ENCODE measurements at regions not wholly inside any gene's neighbourhood (a gene's known extent, or its start where the extent isn't known, plus 50 kb on each side); places are given as distances from the start of the nearest gene placed in this dataset.
A peak's percentile ranks its signal among the peaks of the same experiment; 100 is the strongest.

DNA sequence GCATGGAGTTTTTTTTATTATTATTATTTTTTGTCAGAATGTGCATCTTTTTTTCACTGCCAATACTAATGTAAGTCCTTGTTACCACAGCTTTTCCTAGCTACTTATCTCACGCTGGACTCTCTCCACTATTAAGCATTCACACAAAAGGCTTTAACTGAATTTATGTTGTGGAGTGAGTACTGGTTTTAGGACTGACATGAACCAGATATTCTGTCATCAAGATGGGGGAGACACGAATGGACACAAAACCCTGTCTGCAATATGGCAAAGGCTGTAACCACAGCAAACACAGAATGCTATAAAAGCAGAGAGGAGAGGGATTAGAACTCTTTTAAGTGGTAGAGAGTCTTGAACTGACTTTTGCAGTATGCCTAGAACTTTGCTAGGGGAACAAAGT lies 592.2 kb upstream of the TBL1XR1 start:
- no peaks in the 10 kb centered on the region for H3K9me3 ChIP-seq (ENCODE audit: insufficient read depth, low read depth, low read length)
- peak overlapping the region; percentile 1; the same call in 1 of the 2 replicates for H2AFZ ChIP-seq (ENCODE audit: low read length)
- TF ChIP-seq, protein P1, sequence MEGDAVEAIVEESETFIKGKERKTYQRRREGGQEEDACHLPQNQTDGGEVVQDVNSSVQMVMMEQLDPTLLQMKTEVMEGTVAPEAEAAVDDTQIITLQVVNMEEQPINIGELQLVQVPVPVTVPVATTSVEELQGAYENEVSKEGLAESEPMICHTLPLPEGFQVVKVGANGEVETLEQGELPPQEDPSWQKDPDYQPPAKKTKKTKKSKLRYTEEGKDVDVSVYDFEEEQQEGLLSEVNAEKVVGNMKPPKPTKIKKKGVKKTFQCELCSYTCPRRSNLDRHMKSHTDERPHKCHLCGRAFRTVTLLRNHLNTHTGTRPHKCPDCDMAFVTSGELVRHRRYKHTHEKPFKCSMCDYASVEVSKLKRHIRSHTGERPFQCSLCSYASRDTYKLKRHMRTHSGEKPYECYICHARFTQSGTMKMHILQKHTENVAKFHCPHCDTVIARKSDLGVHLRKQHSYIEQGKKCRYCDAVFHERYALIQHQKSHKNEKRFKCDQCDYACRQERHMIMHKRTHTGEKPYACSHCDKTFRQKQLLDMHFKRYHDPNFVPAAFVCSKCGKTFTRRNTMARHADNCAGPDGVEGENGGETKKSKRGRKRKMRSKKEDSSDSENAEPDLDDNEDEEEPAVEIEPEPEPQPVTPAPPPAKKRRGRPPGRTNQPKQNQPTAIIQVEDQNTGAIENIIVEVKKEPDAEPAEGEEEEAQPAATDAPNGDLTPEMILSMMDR (conservative IDR thresholded peaks at IDR 0.05; ENCODE audit: low read length), result no peak
- TF ChIP-seq EZH2phosphoT487 (IDR thresholded peaks at IDR 0.05; ENCODE audit: borderline replicate concordance), result no peak
- H3K4me3 ChIP-seq (ENCODE audit: low read length, poor library complexity, severe bottlenecking), result no peak overlapping the region
- no peaks in the 10 kb centered on the region for H3K27me3 ChIP-seq (ENCODE audit: insufficient read depth, low read length, poor library complexity, severe bottlenecking)
- no peaks in the 10 kb centered on the region for H3F3A ChIP-seq (ENCODE audit: low read depth)
- no peaks in the 10 kb centered on the region for H3K9me2 ChIP-seq (replicated peaks; ENCODE audit: low read depth, low read length)
- H3K4me1 ChIP-seq (ENCODE audit: insufficient read depth, low read length, poor library complexity, severe bottlenecking), result peaks cover 31% of the 10 kb centered on the region
- H3K79me2 ChIP-seq (ENCODE audit: insufficient read depth, low read length), result no peaks in the 10 kb centered on the region
- peak overlapping the region; percentile 1 for H3K4me2 ChIP-seq (ENCODE audit: low read depth, low read length, poor library complexity, severe bottlenecking)
- H3K36me3 ChIP-seq (ENCODE audit: insufficient read depth, low read length), result no peaks in the 10 kb centered on the region
- H4K20me1 ChIP-seq (ENCODE audit: insufficient read depth, low read length, poor library complexity, severe bottlenecking), result no peaks in the 10 kb centered on the region
- H3K9ac ChIP-seq (ENCODE audit: low read depth, low read length, poor library complexity, severe bottlenecking), result no peak overlapping the region

DNA sequence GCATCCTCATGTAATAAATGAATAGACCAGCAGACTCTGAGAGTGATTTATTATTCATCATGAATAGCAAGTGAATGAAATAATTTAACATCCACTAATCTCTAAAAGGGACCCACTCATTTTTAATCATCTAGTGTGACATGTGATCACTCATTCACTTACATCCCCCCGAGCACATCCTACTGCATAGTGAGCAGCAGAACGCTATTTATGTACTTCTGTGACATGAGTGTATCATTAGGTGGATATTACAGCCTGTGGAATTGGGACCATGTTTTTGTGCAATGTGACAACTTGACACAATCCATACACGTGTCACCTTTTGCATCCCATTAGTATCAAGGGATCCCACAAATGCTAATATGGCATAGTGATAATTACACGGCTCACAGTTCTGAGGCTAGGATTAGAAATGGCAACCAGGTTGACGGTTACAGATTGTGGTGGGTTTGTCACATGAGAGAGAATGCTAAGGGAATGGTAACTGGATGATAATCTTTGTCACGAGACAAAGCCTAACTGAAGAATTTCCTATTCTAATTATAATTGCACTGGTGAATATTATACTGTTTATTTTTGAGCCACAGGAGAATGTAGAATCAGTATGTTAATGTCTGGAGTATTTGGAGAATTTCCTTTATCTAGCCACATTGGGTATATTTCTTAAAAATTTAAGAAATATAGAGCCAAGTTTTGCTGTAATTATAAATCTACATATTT lies 595.2 kb upstream of the TBL1XR1 start:
- Histone ChIP-seq H3K4me2 (ENCODE audit: low read depth, low read length, poor library complexity, severe bottlenecking) (no peak overlapping the region), H3F3A (ENCODE audit: low read depth) (no peaks in the 10 kb centered on the region), H3K36me3 (ENCODE audit: insufficient read depth, low read length) (no peaks in the 10 kb centered on the region), H3K9me2 (replicated peaks; ENCODE audit: low read depth, low read length) (no peaks in the 10 kb centered on the region), H3K9me3 (ENCODE audit: insufficient read depth, low read depth, low read length) (no peaks in the 10 kb centered on the region), H4K20me1 (ENCODE audit: insufficient read depth, low read length, poor library complexity, severe bottlenecking) (no peaks in the 10 kb centered on the region), H3K4me3 (ENCODE audit: low read length, poor library complexity, severe bottlenecking) (no peak overlapping the region), H3K27me3 (ENCODE audit: insufficient read depth, low read length, poor library complexity, severe bottlenecking) (no peaks in the 10 kb centered on the region), H2AFZ (ENCODE audit: low read length) (no peak overlapping the region), H3K4me1 (ENCODE audit: insufficient read depth, low read length, poor library complexity, severe bottlenecking) (peaks cover 16% of the 10 kb centered on the region), H3K79me2 (ENCODE audit: insufficient read depth, low read length) (no peaks in the 10 kb centered on the region), H3K9ac (ENCODE audit: low read depth, low read length, poor library complexity, severe bottlenecking) (no peak overlapping the region)
- TF ChIP-seq, protein P1 (conservative IDR thresholded peaks at IDR 0.05; ENCODE audit: low read length), result no peak
- TF ChIP-seq EZH2phosphoT487 (IDR thresholded peaks at IDR 0.05; ENCODE audit: borderline replicate concordance), result no peak

DNA sequence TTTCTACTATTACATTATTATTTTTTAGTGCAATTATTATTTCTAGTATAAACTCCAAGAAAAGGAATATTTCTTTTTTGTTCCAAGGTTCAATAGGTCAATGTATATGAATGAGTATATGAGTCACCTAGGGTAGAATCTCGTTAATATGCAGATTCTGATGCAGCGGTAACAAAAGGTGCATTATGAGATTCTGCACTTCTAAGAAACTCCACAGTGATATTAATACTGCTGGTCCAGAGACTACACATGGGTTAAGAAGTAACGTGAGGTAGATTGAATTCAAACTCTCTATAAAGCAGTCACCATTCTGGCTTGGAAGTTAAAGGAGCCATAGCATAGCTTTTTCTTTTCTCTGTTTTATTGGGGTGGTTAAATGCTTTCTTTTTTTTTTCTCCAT lies 596.2 kb upstream of the TBL1XR1 start:
- Histone ChIP-seq H3K36me3 (ENCODE audit: insufficient read depth, low read length) (no peaks in the 10 kb centered on the region), H3K4me3 (ENCODE audit: low read length, poor library complexity, severe bottlenecking) (no peak overlapping the region), H3K9me2 (replicated peaks; ENCODE audit: low read depth, low read length) (no peaks in the 10 kb centered on the region), H3K9ac (ENCODE audit: low read depth, low read length, poor library complexity, severe bottlenecking) (no peak overlapping the region), H3K4me2 (ENCODE audit: low read depth, low read length, poor library complexity, severe bottlenecking) (no peak overlapping the region), H3F3A (ENCODE audit: low read depth) (no peaks in the 10 kb centered on the region), H2AFZ (ENCODE audit: low read length) (no peak overlapping the region), H3K4me1 (ENCODE audit: insufficient read depth, low read length, poor library complexity, severe bottlenecking) (peaks cover 16% of the 10 kb centered on the region), H3K79me2 (ENCODE audit: insufficient read depth, low read length) (no peaks in the 10 kb centered on the region), H3K27me3 (ENCODE audit: insufficient read depth, low read length, poor library complexity, severe bottlenecking) (no peaks in the 10 kb centered on the region), H3K9me3 (ENCODE audit: insufficient read depth, low read depth, low read length) (no peaks in the 10 kb centered on the region), H4K20me1 (ENCODE audit: insufficient read depth, low read length, poor library complexity, severe bottlenecking) (no peaks in the 10 kb centered on the region)
- TF ChIP-seq, protein P1 (conservative IDR thresholded peaks at IDR 0.05; ENCODE audit: low read length), result no peak
- no peak for TF ChIP-seq EZH2phosphoT487 (IDR thresholded peaks at IDR 0.05; ENCODE audit: borderline replicate concordance)

Measured in Loucy (cell line).